GM18868 (cell line): ENCODE measurements at regions not wholly inside any gene's neighbourhood (a gene's known extent, or its start where the extent isn't known, plus 50 kb on each side); places are given as distances from the start of the nearest gene placed in this dataset.

Experiments used
- ATAC-seq: cut with Tn5 transposase; IDR thresholded peaks from one replicate; pipeline ENCODE4 v1.9.1; 2021; ENCODE audit warnings: mild to moderate bottlenecking, moderate library complexity; ENCODE audit not compliant: unreplicated experiment

DNA sequence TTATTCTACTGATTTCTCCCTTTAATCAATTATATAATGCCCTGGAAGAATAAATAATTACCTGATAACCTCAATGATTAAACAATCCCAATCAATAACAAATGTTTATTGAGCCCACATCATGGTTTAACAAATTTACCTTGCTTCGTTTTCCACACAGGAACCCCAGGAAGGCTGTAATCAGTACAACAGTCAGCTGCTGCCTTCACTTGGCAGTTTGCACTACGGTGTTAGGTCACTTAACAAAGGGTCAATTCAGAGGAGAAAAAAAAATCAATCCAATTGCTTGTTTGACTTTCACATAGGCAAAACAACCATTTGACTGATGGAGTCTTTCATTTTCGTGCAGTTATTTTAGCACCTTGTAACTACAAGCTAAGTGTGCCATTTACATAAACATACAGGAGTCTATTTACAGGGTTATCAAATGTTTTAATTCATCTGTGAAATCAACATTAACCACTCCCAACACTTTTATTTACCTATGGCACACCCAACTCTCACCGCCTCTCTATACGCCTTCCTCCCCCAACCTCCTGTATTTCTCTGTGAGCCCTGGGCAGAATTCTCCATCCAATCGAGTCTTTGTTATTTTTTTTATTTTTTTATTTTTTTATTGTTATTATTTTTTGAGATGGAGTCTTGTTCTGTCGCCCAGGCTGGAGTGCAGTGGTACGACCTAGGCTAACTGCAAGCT lies 140.4 kb upstream of the TAB2 start:
- ATAC-seq: no peak

DNA sequence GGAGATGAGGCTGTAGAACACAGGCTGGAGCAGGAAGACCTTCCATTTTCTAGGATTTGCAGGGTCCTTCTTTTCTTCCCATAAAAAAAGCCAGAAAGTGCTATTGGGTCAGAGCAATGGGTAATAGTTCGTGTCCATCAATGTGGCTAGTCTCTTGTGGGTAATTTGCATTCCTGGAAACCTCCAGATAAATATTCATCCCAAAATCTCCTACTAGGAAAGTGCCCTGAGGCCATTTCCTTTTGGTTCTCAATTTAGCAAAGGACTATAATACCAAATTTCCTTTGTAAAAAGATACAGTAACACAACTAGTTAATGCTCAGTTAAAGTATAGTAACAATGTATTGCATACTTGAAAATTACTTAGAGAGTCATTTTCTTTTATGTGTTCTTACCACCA lies 138.1 kb upstream of the TAB2 start:
- no peak for ATAC-seq

DNA sequence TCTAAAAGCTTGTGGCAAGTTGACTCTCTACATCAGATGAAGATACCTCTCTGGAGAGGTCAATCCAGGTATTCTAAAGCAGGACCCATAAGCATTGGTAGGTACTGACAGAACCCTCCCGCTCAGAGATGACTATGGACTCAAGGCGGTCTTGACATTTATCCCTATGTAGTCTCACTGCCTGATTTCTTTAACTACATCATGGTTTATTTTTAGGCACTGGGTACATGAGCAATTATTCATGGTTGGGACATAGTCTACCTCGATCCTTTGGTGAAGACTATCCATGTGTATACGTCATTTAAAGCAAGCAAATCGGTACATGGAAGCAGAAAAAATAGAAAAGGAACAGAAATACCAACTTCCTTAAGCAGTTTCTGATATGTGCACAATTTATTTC lies 136.2 kb upstream of the TAB2 start:
- no peak for ATAC-seq

DNA sequence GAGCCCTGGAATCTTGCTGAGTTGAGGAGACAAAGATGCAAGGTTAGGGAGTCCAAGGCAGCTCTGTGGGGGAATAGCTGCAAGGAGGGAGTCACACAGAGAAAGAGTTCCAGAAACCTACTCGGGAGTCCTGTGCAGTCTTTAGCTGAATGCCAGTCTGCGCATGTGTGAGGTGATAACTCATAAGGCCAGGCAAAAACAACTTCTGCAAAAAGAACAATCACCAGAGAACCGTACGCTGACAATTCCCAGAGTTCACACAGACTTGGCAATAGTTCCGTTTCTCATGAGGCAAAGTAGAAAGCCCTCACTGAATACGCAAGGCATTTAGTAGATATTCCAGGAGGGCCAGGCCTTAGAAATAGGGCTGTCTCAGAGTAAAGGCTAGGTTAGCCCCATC lies 135.2 kb upstream of the TAB2 start:
- no peak for ATAC-seq

DNA sequence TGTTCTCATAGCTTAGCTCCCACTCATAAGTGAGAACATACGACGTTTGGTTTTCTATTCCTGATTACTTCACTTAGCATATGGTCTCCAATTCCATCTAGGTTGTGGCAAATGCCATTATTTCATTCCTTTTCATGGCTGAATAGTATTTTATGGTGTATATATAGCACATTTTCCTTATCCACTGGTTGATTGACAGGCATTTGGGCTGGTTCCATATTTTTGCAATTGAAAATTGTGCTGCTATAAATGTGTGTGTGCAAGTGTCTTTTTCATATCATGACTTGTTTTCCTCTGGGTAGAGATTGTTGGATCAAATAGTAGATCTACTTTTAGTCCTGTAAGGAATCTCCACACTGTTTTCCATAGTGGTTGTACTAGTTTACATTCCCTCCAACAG lies 133.0 kb upstream of the TAB2 start:
- no peak for ATAC-seq

DNA sequence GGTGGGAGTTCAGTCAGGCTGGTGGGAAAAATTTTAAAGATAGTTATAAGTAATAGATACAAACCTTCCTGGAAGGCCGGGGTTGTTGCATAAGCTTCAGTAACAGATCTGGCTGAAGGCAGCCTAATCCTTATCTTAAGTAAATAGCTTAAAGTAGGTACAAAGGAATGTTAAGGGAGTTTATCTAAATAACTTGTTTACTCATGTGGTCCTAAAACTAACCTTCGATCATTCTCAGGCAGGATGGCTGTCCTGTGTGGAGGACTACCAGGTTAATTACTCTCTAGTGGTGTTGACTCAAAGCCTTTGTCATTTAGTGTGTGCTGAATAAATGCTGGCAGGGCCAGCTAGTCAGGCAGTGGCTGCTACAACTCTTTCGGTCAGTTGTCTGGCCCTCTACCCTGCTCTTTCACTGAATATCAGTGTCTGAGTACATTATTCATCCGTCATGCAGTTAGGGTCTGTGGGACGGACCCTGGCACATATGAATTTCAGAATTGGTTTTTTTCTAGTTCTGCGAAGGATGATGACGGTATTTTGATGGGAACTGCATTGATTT lies 131.6 kb upstream of the TAB2 start:
- no peak for ATAC-seq

DNA sequence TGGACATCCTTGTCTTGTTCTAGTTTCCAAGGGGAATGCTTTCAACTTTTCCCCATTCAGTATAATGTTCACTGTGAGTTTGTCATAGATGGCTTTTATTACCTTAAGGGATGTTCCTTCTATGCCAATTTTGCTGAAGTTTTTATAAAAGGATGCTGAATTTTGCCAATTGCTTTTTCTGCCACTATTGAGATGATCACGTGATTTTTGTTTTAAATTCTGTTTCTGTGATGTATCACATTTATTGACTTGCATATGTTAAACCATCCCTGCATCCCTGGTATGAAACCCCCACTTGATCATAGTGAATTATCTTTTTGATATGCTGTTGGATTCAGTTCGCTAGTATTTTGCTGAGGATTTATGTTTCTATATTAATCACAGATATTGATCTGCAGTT lies 130.6 kb upstream of the TAB2 start:
- no peak for ATAC-seq

DNA sequence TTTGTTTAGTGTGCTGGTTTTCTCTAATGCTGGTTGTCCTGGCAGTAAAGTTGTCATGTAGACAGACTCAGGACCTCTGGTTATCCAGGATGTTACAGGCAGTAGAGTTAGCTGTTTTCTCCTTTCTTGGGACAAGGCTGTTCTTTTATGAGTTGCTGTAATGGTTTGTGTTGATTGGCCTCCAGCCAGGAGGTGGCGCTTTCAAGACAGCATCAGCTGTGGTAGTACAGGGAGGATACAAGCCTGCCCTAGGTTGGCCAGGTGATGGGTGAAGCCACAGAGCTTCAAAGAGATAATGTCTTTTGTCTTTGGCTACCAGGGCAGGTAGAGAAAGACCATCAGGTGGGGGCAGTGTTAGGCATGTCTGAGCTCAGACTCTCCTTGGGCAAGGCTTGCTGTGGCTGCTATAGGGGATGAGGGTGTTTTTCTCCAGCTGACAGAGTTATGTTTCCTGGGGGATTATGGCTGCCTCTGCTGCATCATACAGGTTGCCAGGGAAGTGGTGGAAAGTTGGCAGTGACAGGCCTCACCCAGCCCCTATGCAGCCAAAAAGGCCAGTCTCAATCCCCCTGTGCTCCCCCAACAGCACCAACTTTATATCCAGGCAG lies 127.2 kb upstream of the TAB2 start:
- ATAC-seq: no peak

DNA sequence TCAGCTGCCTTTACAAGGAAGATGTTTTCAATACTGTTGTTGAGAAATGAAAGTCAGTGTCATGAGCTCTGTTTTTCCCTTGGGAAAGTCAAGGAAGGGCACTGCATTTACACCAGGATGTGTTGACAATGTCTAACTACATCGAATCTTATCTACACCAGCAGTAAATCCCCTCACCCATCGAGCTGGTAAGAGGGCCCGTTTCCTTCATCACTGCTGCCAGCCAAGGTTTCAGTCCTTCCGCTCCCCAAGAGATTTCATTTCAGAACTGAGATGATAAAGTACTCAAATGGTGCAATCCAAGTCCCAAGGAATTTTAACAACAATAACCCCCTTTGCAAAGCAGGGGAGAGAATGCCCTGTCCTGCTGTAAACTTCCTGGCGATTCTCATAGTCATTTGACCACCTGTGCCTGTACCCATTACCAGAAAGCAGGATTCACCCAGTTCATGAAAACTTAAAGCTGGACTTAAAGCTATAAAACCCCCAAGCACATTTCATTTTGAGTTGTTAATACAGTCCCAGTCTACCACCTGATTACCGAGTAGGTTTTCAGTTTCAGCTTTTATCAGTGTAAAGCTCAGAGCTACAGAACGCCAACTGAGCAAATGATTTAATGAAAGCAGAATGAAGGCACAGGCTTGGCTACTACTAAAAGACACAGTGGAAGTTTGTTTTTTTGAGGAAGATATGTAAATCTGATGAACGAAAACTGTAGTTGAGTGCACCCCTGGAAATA lies 122.5 kb upstream of the TAB2 start:
- ATAC-seq: peak; percentile 90

DNA sequence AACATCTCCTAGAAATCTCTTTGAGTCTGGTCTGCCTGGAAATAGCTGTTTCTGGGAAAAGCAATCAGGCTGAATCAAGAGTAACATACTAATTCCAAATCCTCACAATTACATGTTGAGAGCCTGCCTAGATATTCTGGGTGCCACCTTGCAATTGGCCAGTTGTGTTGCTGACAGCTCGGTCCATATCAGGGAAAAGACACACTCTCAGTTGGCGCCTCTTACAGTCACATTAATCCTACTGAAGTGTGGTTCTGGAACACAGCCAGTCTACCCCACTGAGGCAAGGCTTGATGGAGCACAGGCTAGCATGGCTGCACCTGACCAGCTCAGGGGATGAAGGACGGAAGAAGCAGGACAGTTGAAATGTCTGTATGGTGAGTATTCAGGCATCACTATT lies 121.4 kb upstream of the TAB2 start:
- ATAC-seq: no peak

DNA sequence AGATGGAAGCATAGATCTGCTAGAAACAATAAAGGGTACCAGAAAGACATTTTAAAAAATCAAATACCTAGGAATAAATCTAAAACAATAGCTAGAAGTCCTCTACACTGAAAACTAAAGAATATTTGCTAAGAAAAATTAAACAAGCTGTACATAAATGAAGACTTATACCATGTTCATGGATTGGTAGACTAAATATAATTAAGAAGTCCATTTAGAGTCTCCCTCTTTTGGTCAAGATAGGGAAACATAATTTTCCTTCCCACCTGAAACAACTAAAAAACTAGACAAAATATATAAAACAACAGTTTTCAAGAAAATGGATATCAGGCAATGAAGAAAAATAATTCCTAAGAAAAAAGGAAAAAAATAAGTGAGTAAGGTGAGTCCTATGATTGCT lies 120.0 kb upstream of the TAB2 start:
- no peak for ATAC-seq

DNA sequence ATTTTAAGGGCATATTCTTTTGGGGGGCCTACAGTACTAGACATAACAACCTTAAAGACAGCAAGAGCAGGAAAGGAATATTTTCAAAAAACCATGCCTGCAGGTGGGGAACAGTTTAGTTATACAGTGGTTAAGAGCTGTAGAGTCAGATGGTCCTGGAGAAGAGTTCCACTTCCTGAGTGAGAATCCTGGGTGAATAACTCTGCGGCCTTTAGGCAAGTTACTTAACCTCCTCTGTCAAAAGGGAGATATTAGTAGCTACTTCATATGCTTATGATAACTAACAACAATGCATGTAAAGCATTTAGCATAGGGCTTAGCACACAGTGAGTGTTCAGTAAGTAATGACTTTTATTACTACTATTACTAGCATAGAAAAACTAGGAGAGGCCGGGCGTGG lies 119.2 kb upstream of the TAB2 start:
- ATAC-seq: no peak

DNA sequence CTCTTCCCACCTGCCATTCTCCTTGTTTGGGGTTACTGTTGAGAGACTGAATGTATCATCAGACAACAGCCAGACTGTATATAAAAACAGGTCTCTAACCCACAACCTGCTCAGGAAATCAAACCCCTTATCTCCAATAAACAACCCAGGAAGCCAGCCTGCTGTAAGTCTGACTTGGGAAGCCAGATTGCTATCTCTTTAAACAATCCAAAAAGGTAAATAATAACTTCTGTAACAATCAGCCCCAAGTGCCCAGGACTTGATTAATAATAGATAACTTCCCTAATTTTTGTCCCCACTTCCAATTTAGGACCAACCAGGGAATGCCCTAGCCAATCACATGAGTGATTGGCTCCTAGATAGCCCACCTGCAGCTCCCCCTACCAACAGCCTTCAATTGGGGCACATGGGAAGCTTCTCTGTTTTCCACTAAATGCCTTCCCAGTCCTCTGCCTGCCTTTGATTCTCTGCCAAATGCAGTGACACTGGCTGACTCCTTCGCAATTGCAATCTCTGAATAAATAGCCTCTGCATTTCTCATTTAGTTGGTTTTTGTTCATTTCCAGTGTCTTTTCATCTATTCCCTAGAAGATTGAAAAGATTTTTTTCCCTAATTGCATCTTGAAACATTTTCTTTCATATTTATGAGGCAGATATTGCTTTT lies 117.1 kb upstream of the TAB2 start:
- no peak for ATAC-seq

DNA sequence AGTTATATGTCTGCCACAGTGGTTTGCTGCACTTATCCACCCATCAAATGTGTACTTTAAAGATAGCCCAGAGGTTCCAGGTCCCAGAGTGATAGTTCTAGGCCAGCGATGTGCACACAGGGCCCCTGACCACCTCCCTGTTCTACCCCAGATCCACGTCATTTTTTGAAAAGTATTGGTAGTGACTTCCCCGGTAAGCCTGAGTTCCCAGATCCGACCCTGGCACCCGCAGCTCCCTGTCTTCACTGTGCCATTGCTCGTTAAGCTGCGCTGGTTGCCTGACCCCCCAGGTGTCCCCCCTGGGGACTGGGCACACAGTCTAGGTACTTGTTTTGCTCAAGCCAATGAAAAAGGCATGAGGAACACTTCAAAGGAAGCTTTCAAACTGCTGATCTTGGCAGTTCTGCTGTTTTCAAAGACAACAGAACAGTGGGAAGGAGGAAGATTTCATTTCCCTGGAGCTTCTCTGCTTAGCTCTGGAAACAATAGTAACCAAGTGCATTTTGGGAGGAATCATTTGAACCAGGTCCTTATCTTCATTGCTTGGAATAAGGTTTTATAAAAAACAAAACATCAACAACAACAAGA lies 116.3 kb upstream of the TAB2 start:
- no peak for ATAC-seq

DNA sequence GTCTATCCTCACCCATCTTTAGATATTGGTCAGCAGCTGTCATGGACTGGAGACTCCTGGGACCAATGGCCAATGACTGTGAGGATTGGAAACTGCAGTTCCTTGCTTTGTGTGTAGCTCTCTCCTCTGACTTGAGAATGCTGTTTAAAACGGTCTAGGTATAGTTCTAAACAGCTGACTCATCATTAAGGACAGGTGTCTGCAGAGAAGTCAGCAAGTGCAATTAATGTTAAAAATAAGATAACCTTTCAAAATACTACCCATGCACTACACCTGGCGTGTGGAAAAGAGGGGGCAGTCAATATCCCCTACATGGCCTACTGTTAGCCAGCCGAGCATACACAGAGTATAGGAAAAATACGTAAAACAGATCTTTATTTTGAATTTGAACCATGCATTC lies 115.4 kb upstream of the TAB2 start:
- no peak for ATAC-seq

DNA sequence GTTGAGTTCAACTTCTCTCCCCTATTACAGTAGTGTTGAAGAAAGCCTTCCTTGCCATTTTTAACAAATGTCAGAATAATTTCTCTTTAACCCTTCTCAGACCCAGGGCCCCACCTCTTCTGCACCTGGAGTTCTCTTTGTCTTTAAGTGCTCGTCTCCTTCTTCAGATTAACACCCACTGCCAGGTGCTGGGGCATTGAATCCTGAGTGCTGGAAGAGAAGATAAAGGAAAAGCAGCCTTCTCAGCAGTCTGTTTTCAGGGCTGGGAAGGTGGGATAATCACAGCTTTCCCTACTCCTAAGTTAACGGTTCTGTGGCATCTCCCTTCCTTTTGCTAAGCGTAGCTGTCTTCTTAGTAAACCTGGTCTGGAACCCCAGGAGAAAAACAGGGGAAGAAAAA lies 114.6 kb upstream of the TAB2 start:
- no peak for ATAC-seq

DNA sequence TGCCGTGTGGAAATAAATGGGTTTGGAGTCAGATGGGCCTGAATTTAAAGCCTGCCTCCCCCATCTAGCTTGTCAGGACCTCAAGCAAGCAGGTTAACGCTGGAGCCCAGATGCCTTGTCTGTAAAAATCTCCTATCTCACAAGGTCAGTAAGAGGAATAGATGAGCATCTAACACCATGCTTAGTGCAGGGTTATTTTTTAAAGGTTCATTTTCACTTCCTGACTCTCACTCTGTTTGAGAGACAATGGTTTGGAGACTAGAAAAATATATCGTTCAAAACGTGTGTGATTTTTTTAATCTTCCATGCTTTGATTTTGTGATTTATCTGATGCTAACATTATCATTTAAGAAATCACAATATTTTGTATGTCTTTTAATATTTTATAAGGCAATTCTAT lies 114.0 kb upstream of the TAB2 start:
- no peak for ATAC-seq

DNA sequence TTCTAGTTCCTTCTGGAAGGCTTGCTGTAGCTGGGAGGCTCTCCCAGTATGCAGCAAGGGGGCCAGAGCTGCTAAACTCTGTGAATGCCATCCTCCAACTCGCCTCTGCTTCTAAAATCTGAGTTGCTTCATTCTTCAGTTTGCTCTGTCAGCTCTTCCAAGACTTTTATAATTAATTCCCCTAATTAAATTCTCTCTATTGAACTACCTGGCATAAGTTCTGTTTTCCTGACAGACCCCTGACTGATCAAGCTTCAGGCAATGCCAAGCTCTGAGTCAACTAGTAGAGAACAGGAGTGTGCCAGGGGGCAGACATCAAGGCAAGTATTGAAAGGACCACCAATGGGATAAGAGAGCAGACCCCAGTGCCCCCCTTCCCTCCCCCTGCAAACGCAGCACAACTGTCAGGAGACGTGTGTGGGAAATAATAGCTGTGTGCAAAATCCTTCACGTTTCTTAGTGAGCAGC lies 109.3 kb upstream of the TAB2 start:
- ATAC-seq: no peak

DNA sequence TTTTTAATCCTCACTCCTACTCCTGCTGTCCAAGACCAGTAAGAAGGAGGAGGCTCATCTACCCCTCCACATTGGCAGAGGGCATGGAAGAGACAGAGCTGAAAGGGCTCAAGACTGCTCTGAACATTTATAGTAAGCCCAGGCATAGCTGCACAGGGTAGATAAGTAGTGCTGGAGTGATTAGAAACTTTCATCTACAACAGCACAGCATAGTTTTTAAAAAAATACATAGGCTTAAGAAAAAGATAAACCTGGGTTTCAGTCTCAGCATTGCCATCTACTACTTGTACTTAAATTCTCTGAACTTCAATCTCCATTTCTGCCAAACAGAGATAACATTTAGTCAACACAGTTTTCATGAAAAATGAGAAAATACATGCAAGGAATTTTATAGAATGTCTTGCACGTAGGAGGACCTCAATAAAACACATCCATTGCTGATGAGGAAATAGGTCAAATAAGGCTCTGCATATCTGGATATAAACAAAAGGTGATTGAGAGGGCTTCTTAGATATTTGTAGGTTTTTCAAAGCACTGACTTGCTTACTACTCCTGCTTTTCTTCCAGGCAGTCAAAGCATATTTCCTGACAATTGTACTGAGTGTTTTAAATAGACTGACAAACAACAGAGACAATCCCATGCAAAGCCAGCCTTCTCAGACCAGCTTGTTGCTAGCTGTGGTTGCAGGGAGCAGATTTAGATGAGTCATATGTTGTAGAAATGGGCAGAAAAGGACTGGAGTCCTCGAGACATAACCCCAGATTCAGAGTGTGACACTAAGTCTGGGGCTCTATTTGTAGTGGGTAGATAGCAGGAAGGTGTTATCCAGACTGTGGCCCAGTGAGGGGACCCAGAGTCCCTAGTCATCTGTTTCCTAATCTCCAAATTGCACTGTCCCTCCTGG lies 107.4 kb upstream of the TAB2 start:
- no peak for ATAC-seq

DNA sequence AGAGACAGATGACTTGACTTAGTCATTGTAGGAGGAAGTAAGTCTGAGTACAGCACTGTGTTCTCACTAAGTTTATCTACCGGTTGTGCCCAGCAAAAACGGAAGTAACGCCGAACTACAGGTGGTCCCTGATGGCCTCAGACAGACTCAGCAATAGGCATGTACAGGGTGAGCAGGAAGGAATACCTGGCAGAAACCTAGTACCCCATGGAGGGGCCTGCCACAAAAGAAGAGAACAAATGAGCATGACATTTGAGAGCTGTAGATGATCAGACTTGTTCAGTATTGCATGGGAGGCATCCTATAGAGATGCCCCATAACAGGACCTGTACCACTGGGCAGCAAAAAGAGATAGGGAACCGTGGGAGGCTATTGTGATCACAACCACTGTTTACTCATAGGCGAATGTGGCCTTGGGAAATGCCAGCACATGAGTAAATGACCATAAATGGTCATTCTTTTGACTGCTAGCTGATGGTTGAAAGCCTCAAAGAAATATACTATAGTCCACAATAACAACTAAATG lies 106.4 kb upstream of the TAB2 start:
- peak; percentile 68 for ATAC-seq
